Calu3 (cell line): ENCODE measurements at regions not wholly inside any gene's neighbourhood (a gene's known extent, or its start where the extent isn't known, plus 50 kb on each side); places are given as distances from the start of the nearest gene placed in this dataset.

Experiments
- BruUV-seq: library from RNA; stranded (reverse); fragments of 400-500 nt; replicated peaks from 2 replicates; lab custom pipeline; 2021; lab: Mats Ljungman, UMichigan
- CTCF ChIA-PET: fragments of 300-600 bp; sonication (Branson Sonifier 250); formaldehyde crosslinking; loops from one replicate; lab custom pipeline; 2022; ENCODE audit warnings: antibody characterized with exemption; lab: Charles Lee
- DNase-seq: peaks from one replicate; pipeline ENCODE4 v3.0.0; 2022
- H3K27ac Mint-ChIP-seq: one replicate; pipeline ENCODE4 v1.8.0; 2022; ENCODE audit warnings: mixed read lengths; ENCODE audit not compliant: unreplicated experiment
- H3K27me3 Mint-ChIP-seq: one replicate; pipeline ENCODE4 v1.8.0; 2022; ENCODE audit warnings: mixed read lengths; ENCODE audit not compliant: unreplicated experiment
- H3K36me3 Mint-ChIP-seq: one replicate; pipeline ENCODE4 v1.8.0; 2022; ENCODE audit warnings: mild to moderate bottlenecking, moderate library complexity, mixed read lengths; ENCODE audit not compliant: insufficient read depth, unreplicated experiment
- H3K4me1 Mint-ChIP-seq: one replicate; pipeline ENCODE4 v1.8.0; 2022; ENCODE audit warnings: mild to moderate bottlenecking, low read depth, mixed read lengths; ENCODE audit not compliant: unreplicated experiment
- H3K4me3 Mint-ChIP-seq: one replicate; pipeline ENCODE4 v1.8.0; 2022; ENCODE audit warnings: mild to moderate bottlenecking, low read depth, moderate library complexity, mixed read lengths; ENCODE audit not compliant: unreplicated experiment
- H3K9me3 Mint-ChIP-seq: one replicate; pipeline ENCODE4 v1.8.0; 2022; ENCODE audit warnings: low read depth, mixed read lengths; ENCODE audit not compliant: unreplicated experiment
- CTCF ChIP-seq: fragments of 200-600 bp; IDR thresholded peaks from one replicate; pipeline ENCODE4 v1.8.0; 2022; ENCODE audit warnings: antibody characterized with exemption; ENCODE audit not compliant: unreplicated experiment
- intact Hi-C: fragments of 100-400 bp; cut with micrococcal nuclease; formaldehyde crosslinking; loops from one replicate; pipeline ENCODE4 v1.10.0; 2022; ENCODE audit not compliant: unreplicated experiment

GRCh38 chr13:69292789-69293425 is 814.7 kb upstream of the ATXN8OS start:
- Mint-ChIP-seq H3K27ac (no peak overlapping the region), H3K36me3 (no peaks in the 10 kb centered on the region)

GRCh38 chr13:69291292-69291906 is 816.2 kb upstream of the ATXN8OS start:
- CTCF ChIA-PET: no interaction called here
- no TSS peak for BruUV-seq
- Mint-ChIP-seq H3K4me1 (no peaks in the 10 kb centered on the region), H3K9me3 (no peaks in the 10 kb centered on the region), H3K27me3 (no peaks in the 10 kb centered on the region), H3K36me3 (no peaks in the 10 kb centered on the region), H3K27ac (no peak overlapping the region), H3K4me3 (no peak overlapping the region)
- no peak for DNase-seq
- TF ChIP-seq CTCF: no peak
- intact Hi-C loops: no loop called here

More at GRCh38 chr13:69292789-69293425, 814.7 kb upstream of the ATXN8OS start:
- no peaks in the 10 kb centered on the region for H3K9me3 Mint-ChIP-seq
- CTCF ChIA-PET: no interaction called here
- TF ChIP-seq CTCF: no peak
- DNase-seq: no peak
- no peaks in the 10 kb centered on the region for H3K4me1 Mint-ChIP-seq
- intact Hi-C loops: no loop called here
- no TSS peak for BruUV-seq
- no peak overlapping the region for H3K4me3 Mint-ChIP-seq
- H3K27me3 Mint-ChIP-seq: no peaks in the 10 kb centered on the region

GRCh38 chr13:69288026-69288425 is 819.6 kb upstream of the ATXN8OS start:
- DNase-seq: no peak
- TF ChIP-seq CTCF: no peak
- BruUV-seq: no TSS peak
- Mint-ChIP-seq H3K27ac (no peak overlapping the region), H3K4me3 (no peak overlapping the region), H3K9me3 (peaks cover under 1% of the 10 kb centered on the region), H3K27me3 (no peaks in the 10 kb centered on the region), H3K36me3 (no peaks in the 10 kb centered on the region), H3K4me1 (no peaks in the 10 kb centered on the region)
- intact Hi-C loops: no loop called here
- CTCF ChIA-PET: no interaction called here

- Mint-ChIP-seq H3K27ac (no peak overlapping the region), H3K36me3 (no peaks in the 10 kb centered on the region), H3K4me1 (no peaks in the 10 kb centered on the region), H3K4me3 (no peak overlapping the region), H3K27me3 (no peaks in the 10 kb centered on the region), H3K9me3 (peaks cover 2% of the 10 kb centered on the region)
- TF ChIP-seq CTCF: no peak
- no peak for DNase-seq
- CTCF ChIA-PET: no interaction called here
- intact Hi-C loops: no loop called here
- BruUV-seq: no TSS peak
Measured at GRCh38 chr13:69287050-69287698, 820.5 kb upstream of the ATXN8OS start.
